Fibroblast of skin of left biceps (primary cell): ENCODE measurements at regions not wholly inside any gene's neighbourhood (a gene's known extent, or its start where the extent isn't known, plus 50 kb on each side); places are given as distances from the start of the nearest gene placed in this dataset.
"Not testable (repeated sequence)": the region's sequence is repeated elsewhere in the genome, so short reads cannot be mapped to it uniquely, and the experiment has no call there.

ENCODE experiments used
- DNase-seq, 2 experiments: peaks; one replicate each; pipeline ENCODE4 v3.0.0-alpha.2; 2013; ENCODE audit warnings: low read depth in 2 of 2

GRCh38 chr18:23311351-23312121 is 141.6 kb upstream of the RIOK3 start:
- DNase-seq, result peak; percentile 87 to 90

- no peak for DNase-seq
These were observed 139.7 kb upstream of the RIOK3 start for GRCh38 chr18:23313379-23313778.

GRCh38 chr18:23314672-23315071 is 138.4 kb upstream of the RIOK3 start:
- DNase-seq, result no peak

GRCh38 chr18:23316316-23316715 is 136.8 kb upstream of the RIOK3 start:
- no peak for DNase-seq

- no peak for DNase-seq
These were observed 136.1 kb upstream of the RIOK3 start for GRCh38 chr18:23316988-23317387.

- DNase-seq, result peak in 1 of 2 experiments; percentile 44
These were observed 135.0 kb upstream of the RIOK3 start for GRCh38 chr18:23317975-23318675.

- no peak for DNase-seq
These were observed 132.3 kb upstream of the RIOK3 start for GRCh38 chr18:23320709-23321236.

- DNase-seq, result peak; percentile 75 to 77
These were observed 131.1 kb upstream of the RIOK3 start for GRCh38 chr18:23321996-23322395.

- DNase-seq, result no peak
These were observed 128.9 kb upstream of the RIOK3 start for GRCh38 chr18:23324056-23324811.

- DNase-seq, result no peak
These were observed 128.2 kb upstream of the RIOK3 start for GRCh38 chr18:23324861-23325260.

- DNase-seq, result not testable (repeated sequence)
These were observed 123.4 kb upstream of the RIOK3 start for GRCh38 chr18:23329671-23330070.

- no peak for DNase-seq
These were observed 122.7 kb upstream of the RIOK3 start for GRCh38 chr18:23330423-23330822.

- no peak for DNase-seq
These were observed 121.8 kb upstream of the RIOK3 start for GRCh38 chr18:23331091-23331920.

- DNase-seq, result no peak
These were observed 120.7 kb upstream of the RIOK3 start for GRCh38 chr18:23332356-23332755.

GRCh38 chr18:23333827-23334226 is 119.3 kb upstream of the RIOK3 start:
- no peak for DNase-seq

- DNase-seq, result no peak
These were observed 118.5 kb upstream of the RIOK3 start for GRCh38 chr18:23334569-23334968.

- DNase-seq, result no peak
These were observed 117.0 kb upstream of the RIOK3 start for GRCh38 chr18:23336101-23336500.

- peak; percentile 42 to 47 for DNase-seq
These were observed 115.3 kb upstream of the RIOK3 start for GRCh38 chr18:23337599-23338444.

- DNase-seq, result no peak
These were observed 112.4 kb upstream of the RIOK3 start for GRCh38 chr18:23340661-23341060.

- no peak for DNase-seq
These were observed 111.7 kb upstream of the RIOK3 start for GRCh38 chr18:23341383-23341782.
